T1000 (cell line): ENCODE measurements at regions not wholly inside any gene's neighbourhood (a gene's known extent, or its start where the extent isn't known, plus 50 kb on each side); places are given as distances from the start of the nearest gene placed in this dataset.
A peak's percentile ranks its signal among the peaks of the same experiment; 100 is the strongest.

Experiments used
- DNase-seq: peaks from one replicate; lab custom pipeline; 2025; ENCODE audit warnings: mixed read lengths; lab: John Stamatoyannopoulos, UW

DNA sequence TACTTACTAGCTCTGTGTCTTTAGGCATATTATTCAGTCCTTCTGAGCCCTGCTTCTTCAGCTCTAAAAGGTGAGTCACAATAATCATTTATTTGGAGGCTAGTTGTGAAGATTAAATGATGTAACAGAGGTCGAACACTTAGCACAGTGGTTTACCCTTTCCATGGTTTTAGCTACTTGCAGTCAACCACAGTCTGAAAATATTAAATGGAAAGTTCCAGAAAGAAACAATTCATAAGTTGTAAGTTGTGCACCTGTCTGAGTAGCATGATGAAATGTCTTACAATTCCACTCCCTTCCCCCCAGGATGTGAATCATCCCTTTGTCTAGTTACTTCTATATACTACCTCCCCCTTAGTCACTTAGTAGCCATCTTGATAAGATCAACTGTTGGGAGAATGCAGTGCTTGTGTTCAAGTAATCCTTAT, 217.6 kb upstream of the THUMPD2 start:
- no peak for DNase-seq

GRCh38 chr2:39995005-39995737, 216.1 kb upstream of the THUMPD2 start:
- DNase-seq: no peak

DNA sequence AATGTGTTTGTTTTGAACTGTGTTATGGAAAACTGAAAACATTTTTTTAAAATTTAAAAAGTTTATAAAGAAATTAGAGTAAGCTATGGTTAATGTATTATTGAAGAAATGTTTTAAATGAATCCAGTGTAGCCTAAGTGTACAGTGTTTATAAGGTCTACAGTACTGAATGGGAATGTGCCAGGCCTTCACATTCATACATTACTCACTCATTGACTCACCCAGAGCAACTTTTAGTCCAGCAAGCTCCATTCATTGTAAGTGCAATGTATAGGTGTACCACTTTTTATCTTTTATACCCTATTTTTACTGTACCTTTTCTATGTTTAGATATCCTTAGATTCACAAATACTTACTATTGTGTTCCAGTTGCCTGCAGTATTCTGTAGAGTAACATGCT, 215.1 kb upstream of the THUMPD2 start:
- DNase-seq: no peak

DNA sequence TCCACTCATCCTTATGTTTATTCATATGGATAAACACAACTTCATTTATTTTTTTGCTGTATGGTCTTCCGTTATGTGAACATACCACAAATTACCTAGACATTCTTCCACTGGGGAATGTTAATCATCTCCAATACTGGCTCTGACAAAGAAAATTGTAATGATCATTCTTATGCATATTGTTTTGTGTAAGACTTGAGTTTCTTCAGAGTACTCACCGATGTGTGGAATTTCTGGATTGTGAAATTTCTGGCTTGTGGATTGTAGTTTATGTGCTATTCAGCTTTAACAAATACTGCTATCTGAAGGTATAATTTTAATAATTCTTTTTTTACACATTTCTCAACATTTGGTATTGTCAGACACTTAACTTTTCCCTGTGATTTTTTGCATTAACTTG, 212.2 kb upstream of the THUMPD2 start:
- no peak for DNase-seq

DNA sequence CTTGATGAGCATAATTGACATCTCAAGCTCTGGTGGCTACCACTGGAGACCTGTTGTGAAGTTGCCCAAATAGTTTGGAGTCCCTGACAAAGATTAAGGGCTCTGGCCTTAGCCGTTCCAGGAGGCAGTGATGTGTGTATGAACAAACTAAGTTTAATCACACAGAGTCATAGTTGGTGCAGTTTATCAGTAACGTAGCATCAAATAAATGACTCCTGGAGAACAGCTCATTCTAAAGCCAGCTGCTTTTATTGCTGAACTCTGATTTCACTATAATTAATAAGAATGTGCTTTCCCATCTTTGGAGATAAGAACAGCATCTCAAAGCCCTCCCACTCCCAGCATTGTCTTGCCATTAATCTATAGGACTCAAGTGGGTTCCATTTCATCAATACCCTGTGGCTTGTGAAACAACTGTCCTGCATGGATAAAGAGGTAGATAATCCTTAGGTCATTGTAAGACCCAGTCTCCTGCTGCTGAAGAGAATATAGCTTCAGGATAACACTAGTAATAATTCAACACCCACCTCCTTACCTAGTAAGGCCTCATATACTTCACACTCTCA, 211.4 kb upstream of the THUMPD2 start:
- DNase-seq: no peak

DNA sequence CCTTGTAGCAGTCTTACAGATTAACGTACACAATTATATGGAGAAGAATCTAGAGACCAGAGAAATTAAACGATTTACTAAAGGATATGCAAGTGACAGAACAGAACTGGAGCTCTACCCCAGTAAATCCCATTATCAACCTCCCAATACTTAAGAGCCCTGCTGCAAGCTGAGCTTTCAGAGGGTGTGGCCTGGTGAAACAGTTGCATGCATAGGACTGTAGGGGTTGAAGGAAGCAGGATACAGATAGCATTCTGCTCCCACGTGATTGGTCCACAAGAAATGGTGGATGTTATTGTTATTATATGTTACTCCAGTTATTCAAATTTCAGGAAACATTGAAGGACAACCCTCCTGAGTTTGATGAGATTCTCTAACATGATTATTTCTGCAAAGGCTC, 210.8 kb upstream of the THUMPD2 start:
- no peak for DNase-seq

GRCh38 chr2:39981883-39982311, 202.8 kb upstream of the THUMPD2 start:
- no peak for DNase-seq

GRCh38 chr2:39975476-39976020, 196.5 kb upstream of the THUMPD2 start:
- DNase-seq: no peak

- no peak for DNase-seq
Observed at GRCh38 chr2:39968037-39968436, 189.0 kb upstream of the THUMPD2 start.

DNA sequence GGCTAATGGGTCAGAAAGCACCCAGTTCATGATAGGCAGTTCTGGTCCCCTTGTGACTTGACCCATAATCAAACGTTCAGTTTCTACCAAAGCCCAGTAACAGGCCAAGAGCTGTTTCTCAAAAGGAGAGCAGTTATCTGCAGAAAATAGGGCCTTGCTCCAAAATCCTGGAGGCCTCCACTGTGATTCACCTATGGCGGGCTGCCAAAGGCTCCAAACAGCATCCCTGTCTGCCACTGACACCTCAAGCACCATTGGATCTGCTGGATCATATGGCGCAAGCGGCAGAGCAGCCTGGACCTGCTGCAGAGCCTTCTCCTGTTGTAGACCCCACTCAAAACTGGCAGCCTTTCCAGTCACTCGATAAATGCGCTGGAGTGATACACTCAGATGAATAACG, 181.6 kb upstream of the THUMPD2 start:
- peak; percentile 6 for DNase-seq

GRCh38 chr2:39954346-39954745, 175.3 kb upstream of the THUMPD2 start:
- DNase-seq: no peak

DNA sequence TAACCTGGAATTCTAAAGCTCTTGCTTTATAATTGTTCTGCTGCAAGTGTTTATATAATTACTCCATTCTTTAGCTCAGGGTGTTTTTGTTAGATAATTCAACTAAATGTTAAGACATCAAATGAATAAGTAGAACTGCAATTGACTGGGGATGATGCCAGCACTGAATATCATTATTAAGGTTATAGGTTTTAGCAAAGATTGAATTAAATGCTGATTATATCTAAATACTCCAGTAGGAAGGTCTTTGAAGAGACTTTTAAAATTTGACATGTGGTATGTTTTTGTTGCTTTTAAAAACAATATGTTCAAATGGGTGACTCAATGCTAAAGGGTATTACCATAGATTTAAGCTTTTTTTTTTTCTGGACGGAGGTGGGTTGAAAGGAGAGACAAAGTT, 170.1 kb upstream of the THUMPD2 start:
- no peak for DNase-seq

DNA sequence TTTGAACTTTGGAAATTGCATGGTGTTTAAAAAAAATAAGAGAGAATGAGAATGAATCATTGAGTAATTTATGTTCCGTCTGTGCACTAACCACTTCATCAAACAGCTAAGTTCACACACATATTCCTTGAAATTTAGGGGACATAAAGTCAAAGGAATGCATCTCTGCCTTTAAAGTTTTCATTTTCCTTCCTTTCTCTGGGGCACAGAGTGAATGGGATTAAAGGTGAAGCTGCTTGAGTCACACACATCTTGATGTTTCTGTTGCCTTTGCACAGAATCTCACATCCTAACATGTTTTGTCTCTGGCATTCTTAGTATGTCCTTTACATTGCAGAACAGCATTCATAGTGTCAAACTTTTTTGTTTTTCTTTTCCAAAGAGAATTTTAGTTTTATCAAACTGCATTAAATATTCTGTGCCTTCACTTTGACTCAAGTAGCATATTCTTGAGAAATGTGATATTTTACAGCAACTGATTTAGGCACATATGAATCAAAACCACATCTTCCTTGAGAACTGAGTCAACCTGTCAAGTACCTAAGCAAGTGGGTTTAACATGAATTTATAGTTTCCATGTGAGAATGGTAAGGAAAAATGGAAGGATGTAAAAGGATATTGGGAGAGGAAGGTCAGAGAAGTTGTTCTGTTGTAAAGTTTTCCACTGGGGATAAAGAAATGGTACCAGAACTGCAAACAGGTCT, 169.1 kb upstream of the THUMPD2 start:
- DNase-seq: no peak

- DNase-seq: no peak
Observed at GRCh38 chr2:39947294-39948015, 168.4 kb upstream of the THUMPD2 start.

GRCh38 chr2:39942950-39943349, 163.9 kb upstream of the THUMPD2 start:
- DNase-seq: no peak

DNA sequence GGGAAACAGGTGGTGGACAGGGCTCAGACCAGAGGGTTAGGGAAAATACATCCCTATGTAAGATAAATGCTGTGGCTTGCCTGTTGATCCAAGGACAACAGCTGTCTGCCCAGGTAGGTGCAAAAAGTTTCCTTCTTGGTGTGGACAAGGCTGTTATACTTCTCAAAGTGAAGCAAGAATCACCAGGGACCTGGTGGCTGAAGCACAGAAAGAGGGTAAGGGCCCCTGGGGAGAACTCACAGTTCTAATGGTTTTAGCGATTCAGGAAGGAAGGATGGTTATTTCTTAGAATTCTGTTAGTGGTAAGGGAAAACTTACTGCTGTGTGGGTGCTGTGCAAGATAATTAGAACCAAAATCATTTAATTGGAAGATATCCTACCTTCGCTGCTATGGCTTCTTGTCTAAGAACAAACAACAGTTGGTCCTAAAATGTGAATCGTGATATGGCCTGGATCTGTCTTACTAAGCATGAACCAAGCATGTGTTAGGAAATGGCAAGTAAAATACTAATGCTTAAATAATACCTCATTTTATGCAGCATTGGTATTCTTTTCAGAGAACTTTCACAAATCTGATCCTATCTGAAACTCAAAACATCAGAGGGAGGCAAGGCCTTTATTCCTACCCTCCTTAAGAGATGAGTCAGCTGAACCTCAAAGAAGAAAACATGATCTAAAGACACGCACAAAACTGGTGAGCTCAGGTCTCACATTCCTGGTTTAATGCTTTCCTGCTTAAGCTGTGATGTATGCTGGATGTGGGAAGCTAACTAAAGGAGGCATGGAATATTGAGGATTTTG, 159.2 kb upstream of the THUMPD2 start:
- no peak for DNase-seq

GRCh38 chr2:39937621-39938020, 158.6 kb upstream of the THUMPD2 start:
- DNase-seq: no peak

- no peak for DNase-seq
Observed at GRCh38 chr2:39934851-39935250, 155.8 kb upstream of the THUMPD2 start.

GRCh38 chr2:39933196-39933595, 154.1 kb upstream of the THUMPD2 start:
- no peak for DNase-seq

DNA sequence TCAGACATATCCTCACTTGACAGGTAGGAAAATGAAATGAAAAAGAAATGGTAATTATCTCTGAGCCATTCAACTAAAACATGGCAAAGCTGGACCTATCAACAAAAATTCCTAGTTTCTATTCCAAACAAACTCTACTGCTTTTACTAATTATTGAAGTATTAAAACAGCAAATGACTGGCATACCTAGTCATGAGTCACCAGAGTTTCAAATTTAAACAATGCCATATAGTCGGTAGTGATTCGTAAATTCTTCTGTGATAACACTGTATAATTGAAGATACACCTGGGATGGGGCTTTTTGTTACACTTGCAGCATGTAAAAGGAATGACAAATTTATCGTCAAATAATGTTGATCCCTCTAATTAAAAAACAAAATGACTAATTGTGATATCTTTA, 153.1 kb upstream of the THUMPD2 start:
- DNase-seq: no peak

- DNase-seq: no peak
Observed at GRCh38 chr2:39930175-39930917, 151.3 kb upstream of the THUMPD2 start.
